ENCODE measurements at regions not wholly inside any gene's neighbourhood (a gene's known extent, or its start where the extent isn't known, plus 50 kb on each side); places are given as distances from the start of the nearest gene placed in this dataset.
"Not testable (repeated sequence)": the region's sequence is repeated elsewhere in the genome, so short reads cannot be mapped to it uniquely, and the experiment has no call there.

GRCh38 chr10:7056216-7056615 is 354.6 kb downstream of the SFMBT2 start:
- DNase-seq: no peak

GRCh38 chr10:7054915-7055314 is 355.9 kb downstream of the SFMBT2 start:
- DNase-seq: no peak

- DNase-seq: no peak
Observed at GRCh38 chr10:7053195-7053594, 357.6 kb downstream of the SFMBT2 start.

DNA sequence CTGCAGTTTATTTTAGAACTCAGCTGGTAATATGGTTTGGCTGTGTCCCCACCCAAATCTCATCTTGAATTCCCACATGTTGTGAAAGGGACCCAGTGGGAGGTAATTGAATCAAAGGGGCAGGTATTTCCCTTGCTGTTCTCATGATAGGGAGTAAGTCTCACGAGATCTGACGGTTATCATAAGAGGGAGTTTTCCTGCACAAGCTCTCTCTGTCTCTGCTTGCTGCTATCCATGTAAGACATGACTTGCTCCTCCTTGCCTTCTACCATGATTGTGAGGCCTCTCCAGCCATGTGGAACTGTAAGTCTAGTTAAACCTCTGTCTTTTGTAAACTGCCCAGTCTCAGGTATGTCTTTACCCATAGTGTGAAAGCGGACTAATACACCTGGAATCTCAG is 360.8 kb downstream of the SFMBT2 start:
- not testable (repeated sequence) for DNase-seq

DNA sequence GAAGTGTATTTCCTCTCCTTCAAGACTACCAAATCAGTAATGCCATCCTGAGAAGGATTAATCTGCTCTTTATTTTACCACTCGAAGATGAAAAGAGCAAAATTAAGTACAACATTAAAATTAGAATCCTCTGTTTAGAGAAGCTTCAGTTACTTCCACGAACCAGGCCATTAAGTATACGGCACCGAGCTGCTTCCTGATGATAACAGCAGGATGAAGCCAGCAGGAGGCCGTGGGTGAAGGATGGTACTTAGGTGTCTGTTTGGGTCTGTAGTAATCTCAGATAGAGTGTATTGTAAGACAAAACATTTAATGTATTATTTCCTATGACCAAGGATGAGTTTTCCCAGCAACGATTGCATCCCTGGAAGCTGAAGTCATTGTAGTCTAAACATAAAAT is 362.8 kb downstream of the SFMBT2 start:
- DNase-seq: no peak

DNA sequence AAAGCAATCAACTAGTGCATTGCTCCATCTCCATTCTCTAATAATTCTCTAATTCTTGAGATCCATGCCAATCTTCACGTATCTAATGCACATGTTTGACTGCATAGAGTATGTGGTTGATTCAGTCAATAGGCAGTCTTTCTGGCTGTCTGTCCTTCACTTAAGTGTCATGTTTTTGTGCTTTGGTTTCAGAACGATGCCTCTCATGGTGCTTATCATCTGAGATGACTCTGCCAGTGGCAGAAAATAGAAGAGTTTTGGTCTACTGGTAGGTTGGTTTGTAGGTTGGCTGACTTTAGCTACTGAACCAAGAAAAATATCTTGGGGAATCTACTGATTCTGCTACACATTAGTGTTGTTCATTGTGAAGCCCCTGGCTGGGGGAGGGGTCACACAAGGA is 364.2 kb downstream of the SFMBT2 start:
- no peak for DNase-seq

DNA sequence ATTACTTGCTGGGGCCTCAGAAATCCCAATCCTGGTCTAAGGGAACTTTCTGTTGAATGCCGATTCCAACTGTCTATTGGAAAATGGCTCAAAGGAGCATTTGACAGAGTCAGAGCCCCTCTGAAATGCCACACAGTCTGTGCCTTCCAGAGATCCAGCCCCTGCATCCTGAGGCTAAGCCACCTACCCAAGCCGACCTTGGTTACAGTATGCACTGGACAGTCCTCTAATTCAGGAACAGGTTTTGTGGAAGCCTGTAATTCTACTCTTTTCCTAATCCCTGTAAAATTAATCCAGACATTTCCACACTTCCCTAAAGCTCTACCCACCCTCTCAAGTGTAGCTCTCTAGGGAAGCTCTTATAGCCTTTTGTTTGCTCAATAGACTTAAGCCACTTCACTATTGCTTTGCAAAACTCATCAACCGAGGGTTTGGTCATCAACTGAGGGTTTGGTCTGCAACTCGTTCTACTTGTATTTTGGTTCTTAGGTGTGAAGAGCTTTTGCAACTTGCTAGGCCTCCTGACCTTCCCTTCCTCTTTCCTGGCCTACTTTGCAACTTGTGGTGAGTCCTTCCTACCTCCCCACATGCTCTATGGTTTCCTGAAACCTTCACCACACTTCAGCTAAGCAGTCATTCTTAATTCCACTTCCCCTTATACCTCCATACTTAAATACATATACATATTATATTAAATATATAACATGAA is 364.8 kb downstream of the SFMBT2 start:
- DNase-seq: peak; percentile 53

GRCh38 chr10:7043055-7043653 is 367.7 kb downstream of the SFMBT2 start:
- no peak for DNase-seq

- no peak for DNase-seq
Observed at GRCh38 chr10:7042419-7043054, 368.3 kb downstream of the SFMBT2 start.

DNA sequence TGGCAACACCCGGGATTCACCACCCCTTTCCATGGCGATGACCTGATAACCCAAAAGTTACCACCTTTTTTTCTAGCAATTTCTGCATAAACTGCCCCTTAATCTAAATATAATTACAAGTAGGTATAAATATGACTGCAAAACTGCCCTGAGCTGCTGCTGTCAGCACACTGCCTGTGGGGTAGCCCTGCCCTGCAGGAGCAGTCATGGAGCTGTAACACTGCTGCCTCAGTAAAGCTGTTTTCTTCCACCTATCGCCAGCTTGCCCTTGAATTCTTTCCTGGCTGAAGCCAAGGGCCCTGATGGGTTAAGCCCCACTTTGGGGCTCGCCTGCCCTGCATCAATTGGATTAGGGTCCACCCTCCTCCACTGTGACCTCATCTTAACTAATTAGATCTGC is 368.8 kb downstream of the SFMBT2 start:
- no peak for DNase-seq

- DNase-seq: no peak
Observed at GRCh38 chr10:7040681-7041080, 370.2 kb downstream of the SFMBT2 start.

DNA sequence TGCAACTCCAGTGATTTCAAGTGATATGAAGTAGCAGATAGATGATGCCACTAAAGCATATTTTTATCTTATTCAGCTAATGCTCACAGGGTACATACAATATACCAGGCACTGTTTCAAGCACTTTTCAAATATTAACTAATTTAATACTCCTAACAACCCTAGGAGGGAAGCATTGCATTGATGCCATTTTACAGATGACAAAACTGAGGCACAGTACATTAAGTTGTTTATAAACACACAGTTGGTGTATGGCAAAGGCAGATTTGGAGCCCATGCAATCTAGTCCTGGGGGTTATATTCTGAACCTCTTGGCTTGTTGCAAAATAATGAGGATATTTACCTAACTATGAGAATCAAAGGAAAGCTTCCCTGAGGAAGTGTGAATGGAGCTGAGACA is 371.0 kb downstream of the SFMBT2 start:
- DNase-seq: no peak

DNA sequence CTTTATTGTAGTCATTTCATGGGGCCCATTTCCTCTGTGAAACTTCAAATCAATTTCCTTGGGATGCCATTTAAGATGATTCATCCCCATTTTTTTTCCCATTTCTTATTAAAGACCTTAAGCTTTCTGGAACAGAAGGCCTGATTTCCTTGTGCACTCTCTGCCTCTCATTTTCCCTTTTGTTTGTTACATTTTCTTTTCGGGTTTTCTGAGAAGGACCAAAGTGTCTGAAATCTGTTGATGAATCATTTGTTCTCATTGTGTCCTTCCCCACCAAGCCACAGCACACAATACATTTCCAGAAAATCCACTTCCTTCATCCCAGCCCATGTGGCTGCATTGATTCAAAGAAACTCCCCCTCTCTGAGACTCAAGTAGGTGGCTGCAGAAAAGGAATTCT is 372.4 kb downstream of the SFMBT2 start:
- no peak for DNase-seq

DNA sequence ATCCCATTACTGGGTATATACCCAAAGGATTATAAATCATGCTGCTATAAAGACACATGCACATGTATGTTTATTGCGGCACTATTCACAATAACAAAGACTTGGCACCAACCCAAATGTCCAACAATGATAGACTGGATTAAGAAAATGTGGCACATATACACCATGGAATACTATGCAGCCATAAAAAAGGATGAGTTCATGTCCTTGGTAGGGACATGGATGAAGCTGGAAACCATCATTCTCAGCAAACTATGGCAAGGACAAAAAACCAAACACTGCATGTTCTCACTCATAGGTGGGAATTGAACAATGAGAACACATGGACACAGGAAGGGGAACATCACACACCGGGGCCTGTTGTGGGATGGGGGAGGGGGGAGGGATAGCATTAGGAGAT is 373.4 kb downstream of the SFMBT2 start:
- DNase-seq: not testable (repeated sequence)

DNA sequence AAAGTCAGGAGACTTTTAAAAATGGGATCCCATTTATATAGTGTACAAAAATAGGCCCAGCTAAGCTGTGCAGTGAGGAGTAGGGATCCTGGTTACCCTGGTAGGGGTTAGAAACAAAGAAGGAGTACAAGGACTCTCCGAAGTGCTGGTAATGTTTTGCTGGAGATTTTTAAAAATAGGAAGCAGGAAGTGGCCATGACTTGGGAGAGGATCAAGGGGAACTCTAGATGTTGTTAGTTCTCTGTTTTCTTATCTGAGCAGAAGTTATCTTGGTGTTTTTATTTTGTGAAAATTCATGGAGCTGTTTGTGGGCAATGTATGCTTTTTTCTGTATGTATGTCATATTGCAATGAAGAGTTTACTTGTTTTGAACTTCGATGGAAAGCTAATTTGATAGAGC is 373.9 kb downstream of the SFMBT2 start:
- no peak for DNase-seq

- peak; percentile 27 for DNase-seq
Observed at GRCh38 chr10:7035126-7035761, 375.6 kb downstream of the SFMBT2 start.

DNA sequence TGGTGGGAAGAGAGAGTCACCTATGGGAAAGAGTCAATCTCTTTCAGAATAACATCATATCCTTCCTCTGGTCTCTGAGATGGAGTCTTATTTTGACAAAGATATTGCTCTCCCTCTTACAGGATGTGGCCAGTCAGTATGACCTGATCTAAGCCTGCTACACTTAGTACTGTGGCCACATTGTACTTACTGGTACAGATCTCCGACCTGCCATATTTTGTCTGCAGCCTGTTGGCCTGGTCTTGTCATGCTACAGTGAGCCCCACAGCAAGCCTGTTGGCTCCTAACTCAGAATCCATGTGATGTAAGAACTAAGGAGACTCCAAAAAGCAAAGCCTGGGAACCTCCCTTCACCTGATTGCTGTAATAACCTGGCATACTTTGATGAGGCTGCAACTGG is 377.8 kb downstream of the SFMBT2 start:
- peak; percentile 41 for DNase-seq

DNA sequence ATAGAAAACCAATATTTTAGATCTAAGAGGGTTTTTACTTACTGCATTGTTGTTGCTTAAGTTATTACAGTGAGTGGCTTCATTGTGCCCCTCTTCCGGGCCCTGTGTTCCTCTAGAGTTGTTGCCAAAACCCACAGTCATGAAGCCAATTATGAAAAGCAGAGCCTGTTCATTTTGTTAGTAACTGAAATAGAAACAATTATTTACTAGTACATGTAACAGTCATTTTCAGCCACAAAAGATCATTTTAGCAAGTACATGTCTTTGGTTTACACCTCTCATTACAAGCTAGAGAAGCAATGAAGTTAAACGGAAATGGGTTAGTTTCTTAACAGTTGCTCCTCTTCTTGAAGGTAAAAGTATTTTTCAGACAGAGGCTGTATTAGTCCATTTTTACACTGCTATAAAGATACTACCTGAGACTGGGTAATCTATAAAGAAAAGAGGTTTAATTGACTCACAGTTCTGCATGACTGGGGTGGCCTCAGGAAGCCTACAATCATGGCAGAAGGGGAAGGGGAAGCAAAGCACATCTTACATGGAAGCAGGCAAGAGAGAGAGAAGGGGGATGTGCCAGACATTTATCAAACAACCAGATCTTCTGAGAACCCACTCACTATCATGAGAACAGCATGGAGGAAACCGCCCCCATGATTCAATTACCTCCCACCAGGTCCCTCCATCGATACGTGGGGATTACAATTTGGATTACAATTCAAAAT is 380.5 kb downstream of the SFMBT2 start:
- DNase-seq: no peak

- DNase-seq: no peak
Observed at GRCh38 chr10:7029672-7030071, 381.2 kb downstream of the SFMBT2 start.

DNA sequence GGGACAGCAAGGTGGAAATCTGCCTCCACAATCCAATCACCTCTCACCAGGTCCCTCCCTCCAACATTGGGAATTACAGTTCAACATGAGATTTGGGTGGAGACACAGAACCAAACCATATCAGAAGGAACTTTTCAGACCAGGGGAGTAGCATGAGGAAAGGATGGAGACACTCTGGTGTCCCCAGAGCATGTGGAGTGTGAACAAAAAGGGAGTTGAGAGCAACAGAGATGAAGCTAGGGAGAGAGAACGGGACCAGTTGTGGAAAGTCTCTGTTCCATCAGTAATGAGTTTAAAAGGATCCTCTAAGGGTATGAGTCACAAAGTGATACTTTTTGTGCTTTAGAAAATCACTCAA is 382.0 kb downstream of the SFMBT2 start:
- DNase-seq: no peak

DNA sequence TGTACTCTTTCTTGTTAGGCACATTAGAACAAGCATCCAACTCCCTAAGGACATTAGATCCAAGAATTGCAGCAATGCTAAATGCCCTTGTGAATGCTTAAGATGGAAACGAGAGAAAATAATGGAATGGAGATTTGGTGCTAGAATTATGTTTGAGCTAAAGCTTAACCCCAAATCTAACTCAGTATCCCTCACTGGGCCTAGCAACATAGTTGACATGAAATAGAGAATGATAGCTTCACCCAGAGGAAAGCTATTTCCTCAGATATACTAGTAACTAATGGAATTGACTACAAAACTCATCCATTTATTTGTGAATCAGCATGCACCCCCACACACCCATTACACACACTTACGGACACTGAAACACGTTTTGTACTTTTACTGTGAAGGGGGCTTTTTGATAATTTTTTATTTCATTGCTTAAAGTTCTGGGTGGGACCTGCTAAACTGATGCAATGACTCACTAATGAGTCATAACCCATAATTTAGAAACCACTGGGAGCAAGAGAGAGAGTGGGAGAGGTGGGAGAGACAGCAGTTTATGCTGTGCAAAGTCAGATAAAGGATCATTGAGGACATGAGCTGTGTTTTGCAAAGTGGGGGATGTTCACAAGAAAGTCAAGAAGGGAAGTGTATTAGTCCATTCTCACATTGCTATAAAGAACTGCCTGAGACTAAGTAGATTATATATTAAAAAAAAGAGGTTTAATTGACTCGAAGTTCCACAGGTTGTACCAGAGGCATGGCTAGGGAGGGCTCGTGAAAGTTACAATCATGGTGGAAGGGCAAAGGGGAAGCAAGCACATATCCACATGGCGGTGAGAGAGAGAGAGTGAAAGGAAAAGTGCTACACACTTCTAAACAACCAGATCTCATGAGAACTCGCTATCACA is 382.7 kb downstream of the SFMBT2 start:
- DNase-seq: peak; percentile 36

GRCh38 chr10:7027237-7027912 is 383.5 kb downstream of the SFMBT2 start:
- no peak for DNase-seq

Measured in activated CD4-positive, alpha-beta T cell treated with anti-CD3 and anti-CD28 coated beads, Interleukin-2, Interleukin-6, amounts not matched to agents 100 ng/mL and 50 ng/mL, durations not matched to agents 16 hours and 8 hours (primary cell).